ENCODE measurements at regions not wholly inside any gene's neighbourhood (a gene's known extent, or its start where the extent isn't known, plus 50 kb on each side); places are given as distances from the start of the nearest gene placed in this dataset.

DNA sequence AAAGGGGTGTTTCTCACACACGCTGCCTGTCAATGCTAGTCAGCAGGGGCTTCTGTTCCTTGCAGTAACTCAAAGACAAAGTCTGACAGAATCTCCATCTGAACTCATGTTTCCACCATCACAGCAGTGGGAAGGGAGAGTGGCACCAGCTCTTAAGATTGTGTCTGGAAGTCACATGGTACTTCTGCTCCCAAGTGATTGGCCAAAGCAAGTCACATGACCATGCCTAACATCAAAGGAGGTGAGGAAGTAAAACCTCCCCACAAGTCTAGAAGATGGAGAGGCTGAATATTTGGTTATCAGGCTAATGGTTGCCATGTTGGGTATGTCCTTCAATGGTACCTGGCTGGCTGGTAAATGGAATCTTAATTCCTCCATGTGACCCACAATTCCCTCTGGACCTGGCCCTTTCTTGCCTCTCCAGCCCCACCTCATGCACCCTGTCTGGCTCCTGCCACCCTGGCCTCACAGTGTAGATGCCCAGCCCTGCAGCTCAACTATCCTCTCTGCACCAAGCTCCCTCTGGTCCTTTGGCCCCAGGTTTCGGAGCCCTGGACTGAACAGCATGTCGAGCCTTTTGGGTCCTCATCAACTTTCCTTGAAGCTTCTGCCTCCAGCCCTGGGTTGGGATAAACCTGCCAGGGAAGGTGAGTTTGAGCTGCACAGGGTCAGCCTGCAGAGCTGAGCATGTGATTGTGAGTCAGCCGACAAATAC lies 51.0 kb upstream of the PMEPA1 start:
- TF ChIP-seq, protein P1, sequence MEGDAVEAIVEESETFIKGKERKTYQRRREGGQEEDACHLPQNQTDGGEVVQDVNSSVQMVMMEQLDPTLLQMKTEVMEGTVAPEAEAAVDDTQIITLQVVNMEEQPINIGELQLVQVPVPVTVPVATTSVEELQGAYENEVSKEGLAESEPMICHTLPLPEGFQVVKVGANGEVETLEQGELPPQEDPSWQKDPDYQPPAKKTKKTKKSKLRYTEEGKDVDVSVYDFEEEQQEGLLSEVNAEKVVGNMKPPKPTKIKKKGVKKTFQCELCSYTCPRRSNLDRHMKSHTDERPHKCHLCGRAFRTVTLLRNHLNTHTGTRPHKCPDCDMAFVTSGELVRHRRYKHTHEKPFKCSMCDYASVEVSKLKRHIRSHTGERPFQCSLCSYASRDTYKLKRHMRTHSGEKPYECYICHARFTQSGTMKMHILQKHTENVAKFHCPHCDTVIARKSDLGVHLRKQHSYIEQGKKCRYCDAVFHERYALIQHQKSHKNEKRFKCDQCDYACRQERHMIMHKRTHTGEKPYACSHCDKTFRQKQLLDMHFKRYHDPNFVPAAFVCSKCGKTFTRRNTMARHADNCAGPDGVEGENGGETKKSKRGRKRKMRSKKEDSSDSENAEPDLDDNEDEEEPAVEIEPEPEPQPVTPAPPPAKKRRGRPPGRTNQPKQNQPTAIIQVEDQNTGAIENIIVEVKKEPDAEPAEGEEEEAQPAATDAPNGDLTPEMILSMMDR (IDR thresholded peaks at IDR 0.05; ENCODE audit: low read depth, low read length, missing control alignments): no peak
- no peak overlapping the region for H3K4me3 ChIP-seq (ENCODE audit: low read depth, low read length)
- no peak for DNase-seq (ENCODE audit: low read depth)
- in situ Hi-C loops (cut with HindIII; ENCODE audit: low sequenced_read_pairs): no loop called here

DNA sequence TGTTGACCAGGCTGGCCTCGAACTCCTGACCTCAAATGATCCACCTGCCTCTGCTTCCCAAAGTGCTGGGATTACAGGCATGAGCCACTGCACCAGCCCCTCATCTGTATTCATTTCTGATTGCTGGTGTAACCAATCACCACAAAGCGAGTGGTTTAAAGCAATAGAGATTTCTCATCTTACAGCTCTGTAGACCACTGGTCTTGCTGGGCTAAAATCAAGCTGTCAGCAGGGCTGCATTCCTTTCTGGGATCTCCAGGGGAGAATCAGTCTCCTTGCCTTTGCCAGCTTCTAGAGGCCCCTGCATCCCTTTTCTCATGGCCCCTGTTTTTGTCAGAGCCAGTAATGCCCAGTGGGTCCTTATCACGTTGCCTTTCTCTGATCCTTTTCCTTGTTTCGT lies 49.9 kb upstream of the PMEPA1 start:
- no peak for DNase-seq (ENCODE audit: low read depth)

More for the DNA sequence above, 49.9 kb upstream of the PMEPA1 start:
- in situ Hi-C loops (cut with HindIII; ENCODE audit: low sequenced_read_pairs): no loop called here
- TF ChIP-seq, protein P1 (IDR thresholded peaks at IDR 0.05; ENCODE audit: low read depth, low read length, missing control alignments): no peak
- no peak overlapping the region for H3K4me3 ChIP-seq (ENCODE audit: low read depth, low read length)

All from astrocyte of the cerebellum (primary cell).